DND-41 (cell line): ENCODE measurements at regions not wholly inside any gene's neighbourhood (a gene's known extent, or its start where the extent isn't known, plus 50 kb on each side); places are given as distances from the start of the nearest gene placed in this dataset.

Experiments used
- CTCF ChIP-seq: IDR thresholded peaks from 2 replicates; pipeline ENCODE4 v1.5.1; 2012; ENCODE audit warnings: borderline replicate concordance, low read length, moderate library complexity, mild to moderate bottlenecking; ENCODE audit not compliant: poor library complexity, severe bottlenecking; ENCODE audit errors: extremely low read depth
- EZH2 ChIP-seq: IDR thresholded peaks from 3 replicates; pipeline ENCODE4 v1.6.1; 2012; ENCODE audit warnings: borderline replicate concordance, low read depth, mild to moderate bottlenecking, moderate library complexity, low read length, inconsistent platforms; ENCODE audit not compliant: severe bottlenecking

- TF ChIP-seq CTCF (no peak), EZH2 (no peak)
Observed at GRCh38 chr2:204219196-204219595, 282.6 kb downstream of the ICOS start.
